Stomach (tissue), 4 donors: ENCODE measurements at regions not wholly inside any gene's neighbourhood (a gene's known extent, or its start where the extent isn't known, plus 50 kb on each side); places are given as distances from the start of the nearest gene placed in this dataset.

ENCODE experiments used
- EP300 ChIP-seq: sonication (generic); formaldehyde crosslinking; IDR thresholded peaks from one replicate; pipeline ENCODE4 v1.6.1; 2017; ENCODE audit warnings: antibody characterized with exemption
- POLR2A ChIP-seq, 4 donors: fragments of 450-650 bp; IDR thresholded peaks; one replicate each; pipeline ENCODE4 v1.6.1; 2016; ENCODE audit warnings: antibody characterized with exemption in 4 of 4, control low read depth in 2 of 4, mild to moderate bottlenecking in 1 of 4, moderate library complexity in 1 of 4
- POLR2AphosphoS5 ChIP-seq, 3 donors: sonication (generic); formaldehyde crosslinking; IDR thresholded peaks; one replicate each; pipeline ENCODE4 v1.6.1; 2016; ENCODE audit warnings: antibody characterized with exemption in 3 of 3
- TF ChIP-seq, protein P1 (sequence below), 7 experiments: fragments of 450-650 bp in 4 of 7; fragments of 200-600 bp in 3 of 7; sonication (generic) in 3 of 7; IDR thresholded peaks; one replicate each; pipeline ENCODE4 v1.5.1; 2016 to 2019; ENCODE audit warnings: antibody characterized with exemption in 7 of 7, control low read depth in 2 of 7, mild to moderate bottlenecking in 1 of 7

DNA sequence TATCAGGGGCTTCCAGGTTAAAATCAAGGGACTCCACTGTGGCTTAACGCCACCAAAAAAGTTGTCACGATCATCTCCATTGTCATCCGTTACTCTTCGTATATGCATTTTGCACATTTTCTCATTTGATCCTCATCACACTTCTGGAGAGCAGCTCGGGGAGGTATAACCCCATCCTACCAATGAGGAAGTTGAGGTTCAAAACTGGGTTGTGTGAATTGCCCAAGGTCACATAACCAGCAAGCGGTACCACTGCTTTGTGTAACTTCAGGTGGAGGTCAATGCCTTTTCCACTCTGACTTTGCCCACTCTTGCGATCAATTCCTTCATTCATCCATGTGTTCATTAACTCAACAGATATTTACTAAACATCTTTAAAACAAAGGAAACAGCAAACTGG lies 71.1 kb upstream of the CCND2 start:
- TF ChIP-seq, protein P1, sequence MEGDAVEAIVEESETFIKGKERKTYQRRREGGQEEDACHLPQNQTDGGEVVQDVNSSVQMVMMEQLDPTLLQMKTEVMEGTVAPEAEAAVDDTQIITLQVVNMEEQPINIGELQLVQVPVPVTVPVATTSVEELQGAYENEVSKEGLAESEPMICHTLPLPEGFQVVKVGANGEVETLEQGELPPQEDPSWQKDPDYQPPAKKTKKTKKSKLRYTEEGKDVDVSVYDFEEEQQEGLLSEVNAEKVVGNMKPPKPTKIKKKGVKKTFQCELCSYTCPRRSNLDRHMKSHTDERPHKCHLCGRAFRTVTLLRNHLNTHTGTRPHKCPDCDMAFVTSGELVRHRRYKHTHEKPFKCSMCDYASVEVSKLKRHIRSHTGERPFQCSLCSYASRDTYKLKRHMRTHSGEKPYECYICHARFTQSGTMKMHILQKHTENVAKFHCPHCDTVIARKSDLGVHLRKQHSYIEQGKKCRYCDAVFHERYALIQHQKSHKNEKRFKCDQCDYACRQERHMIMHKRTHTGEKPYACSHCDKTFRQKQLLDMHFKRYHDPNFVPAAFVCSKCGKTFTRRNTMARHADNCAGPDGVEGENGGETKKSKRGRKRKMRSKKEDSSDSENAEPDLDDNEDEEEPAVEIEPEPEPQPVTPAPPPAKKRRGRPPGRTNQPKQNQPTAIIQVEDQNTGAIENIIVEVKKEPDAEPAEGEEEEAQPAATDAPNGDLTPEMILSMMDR (IDR thresholded peaks at IDR 0.05) = no peak
- no peak for TF ChIP-seq POLR2A (IDR thresholded peaks at IDR 0.05)
- no peak for TF ChIP-seq EP300
- no peak for TF ChIP-seq POLR2AphosphoS5 (IDR thresholded peaks at IDR 0.05)
